ENCODE measurements at regions not wholly inside any gene's neighbourhood (a gene's known extent, or its start where the extent isn't known, plus 50 kb on each side); places are given as distances from the start of the nearest gene placed in this dataset.
"Not testable (repeated sequence)": the region's sequence is repeated elsewhere in the genome, so short reads cannot be mapped to it uniquely, and the experiment has no call there.

DNA sequence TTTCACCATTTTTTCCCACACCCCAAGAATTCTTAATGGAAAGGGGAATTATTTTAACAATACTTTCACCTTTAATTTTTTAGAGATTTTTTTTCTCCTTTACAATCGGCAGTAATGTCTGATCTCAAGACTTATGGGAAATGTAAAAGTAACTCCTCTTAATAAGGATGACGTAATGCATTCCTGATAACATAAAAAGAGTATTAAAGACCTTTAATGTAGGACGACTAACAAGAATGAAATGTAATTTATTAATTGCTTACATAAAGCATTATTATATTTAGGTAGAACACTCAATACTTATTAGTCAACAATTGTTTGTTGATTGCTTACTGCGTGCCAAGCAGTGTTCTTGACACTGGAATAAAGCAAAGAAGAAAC lies 416.8 kb upstream of the NAALADL2 start:
- POLR2A ChIA-PET = no interaction called here
- CTCF ChIA-PET = no interaction called here

- ChIA-PET POLR2A (no interaction called here), CTCF (no interaction called here)
Observed at GRCh38 chr3:174444391-174444790, 414.7 kb upstream of the NAALADL2 start.

GRCh38 chr3:174457758-174458157 lies 401.4 kb upstream of the NAALADL2 start:
- POLR2A ChIA-PET = no interaction called here
- CTCF ChIA-PET = no interaction called here

GRCh38 chr3:174460831-174461230 lies 398.3 kb upstream of the NAALADL2 start:
- ChIA-PET POLR2A (no interaction called here), CTCF (no interaction called here)

- POLR2A ChIA-PET = no interaction called here
- CTCF ChIA-PET = no interaction called here
Observed at GRCh38 chr3:174462916-174463315, 396.2 kb upstream of the NAALADL2 start.

- ChIA-PET CTCF (no interaction called here), POLR2A (no interaction called here)
Observed at GRCh38 chr3:174465177-174465576, 394.0 kb upstream of the NAALADL2 start.

DNA sequence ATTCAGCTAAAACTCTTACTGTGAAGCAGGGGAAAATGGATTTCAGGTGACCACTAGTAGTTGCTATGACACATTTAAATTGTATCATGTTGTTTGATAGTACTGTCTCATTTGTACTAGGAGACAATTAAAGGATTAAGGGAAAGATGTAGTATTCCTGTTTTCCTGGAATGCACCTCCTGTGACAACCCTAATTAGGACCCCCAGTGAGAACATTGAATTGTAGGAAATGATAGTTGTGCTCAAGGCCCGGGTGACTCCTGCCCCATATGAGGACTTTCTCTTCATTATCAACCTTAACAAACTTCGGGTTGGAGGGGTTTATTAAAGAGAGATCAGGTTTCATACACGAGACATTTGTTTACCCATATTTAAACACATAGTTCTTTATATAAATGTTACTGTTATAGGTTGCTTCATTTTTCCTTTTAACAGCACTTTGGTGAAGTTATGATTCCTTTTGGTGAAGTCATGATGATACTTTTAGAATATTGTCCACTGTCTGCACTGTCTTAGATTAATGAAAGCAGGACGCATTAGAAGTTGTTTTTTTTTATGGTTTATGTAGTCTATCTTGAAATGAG lies 392.6 kb upstream of the NAALADL2 start:
- ChIA-PET POLR2A (no interaction called here), CTCF (no interaction called here)

- CTCF ChIA-PET = no interaction called here
- POLR2A ChIA-PET = no interaction called here
Observed at GRCh38 chr3:174477491-174477890, 381.6 kb upstream of the NAALADL2 start.

GRCh38 chr3:174480767-174481166 lies 378.4 kb upstream of the NAALADL2 start:
- CTCF ChIA-PET = no interaction called here
- POLR2A ChIA-PET = no interaction called here

GRCh38 chr3:174482541-174482940 lies 376.6 kb upstream of the NAALADL2 start:
- ChIA-PET POLR2A (no interaction called here), CTCF (no interaction called here)

GRCh38 chr3:174483254-174483653 lies 375.9 kb upstream of the NAALADL2 start:
- CTCF ChIA-PET = no interaction called here

GRCh38 chr3:174483856-174484255 lies 375.3 kb upstream of the NAALADL2 start:
- CTCF ChIA-PET = not testable (repeated sequence)

More at GRCh38 chr3:174483254-174483653, 375.9 kb upstream of the NAALADL2 start:
- POLR2A ChIA-PET = no interaction called here

GRCh38 chr3:174488527-174488926 lies 370.6 kb upstream of the NAALADL2 start:
- ChIA-PET POLR2A (no interaction called here), CTCF (no interaction called here)

More at GRCh38 chr3:174483856-174484255, 375.3 kb upstream of the NAALADL2 start:
- POLR2A ChIA-PET = not testable (repeated sequence)

GRCh38 chr3:174495311-174495710 lies 363.8 kb upstream of the NAALADL2 start:
- ChIA-PET CTCF (no interaction called here), POLR2A (no interaction called here)

GRCh38 chr3:174495928-174496327 lies 363.2 kb upstream of the NAALADL2 start:
- ChIA-PET CTCF (no interaction called here), POLR2A (no interaction called here)

GRCh38 chr3:174498638-174499037 lies 360.5 kb upstream of the NAALADL2 start:
- CTCF ChIA-PET = no interaction called here
- POLR2A ChIA-PET = no interaction called here

DNA sequence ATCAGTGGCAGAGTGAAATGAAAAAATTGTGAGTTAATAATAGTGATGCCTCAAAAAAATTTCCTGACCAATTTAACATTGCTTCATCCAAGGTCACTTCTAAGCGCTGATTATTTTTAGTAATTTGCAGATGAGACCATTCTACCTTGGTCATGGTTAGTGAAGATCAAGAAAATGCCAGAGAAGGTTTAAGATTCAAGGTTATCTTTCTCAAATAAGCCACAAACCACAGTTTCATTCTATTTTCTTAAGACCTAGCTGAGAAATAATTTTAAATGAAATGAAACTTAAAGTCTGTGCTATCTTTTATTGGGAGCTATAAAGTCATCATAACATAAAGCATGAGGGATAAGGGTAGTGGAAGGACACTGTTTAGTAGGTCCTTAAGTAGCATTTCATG lies 353.9 kb upstream of the NAALADL2 start:
- ChIA-PET CTCF (no interaction called here), POLR2A (no interaction called here)

DNA sequence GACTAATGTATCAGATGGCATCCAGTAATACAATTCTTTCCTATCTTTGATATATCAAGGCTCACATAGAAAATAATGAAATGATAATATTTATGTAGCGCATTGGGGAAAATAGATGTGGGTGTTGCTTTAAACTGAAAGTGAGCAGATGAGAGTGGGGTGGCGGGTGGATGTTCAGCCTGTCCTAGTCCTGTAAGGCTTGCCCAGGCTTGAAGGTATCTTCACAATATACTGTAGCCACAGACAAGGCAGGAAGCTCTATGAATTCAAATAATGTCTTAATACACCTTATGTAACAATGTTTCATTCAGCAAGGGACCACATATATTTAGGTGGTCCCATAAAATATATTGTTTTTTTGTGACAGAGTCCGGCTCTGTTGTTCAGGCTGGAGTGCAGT lies 334.9 kb upstream of the NAALADL2 start:
- ChIA-PET CTCF (no interaction called here), POLR2A (no interaction called here)

DNA sequence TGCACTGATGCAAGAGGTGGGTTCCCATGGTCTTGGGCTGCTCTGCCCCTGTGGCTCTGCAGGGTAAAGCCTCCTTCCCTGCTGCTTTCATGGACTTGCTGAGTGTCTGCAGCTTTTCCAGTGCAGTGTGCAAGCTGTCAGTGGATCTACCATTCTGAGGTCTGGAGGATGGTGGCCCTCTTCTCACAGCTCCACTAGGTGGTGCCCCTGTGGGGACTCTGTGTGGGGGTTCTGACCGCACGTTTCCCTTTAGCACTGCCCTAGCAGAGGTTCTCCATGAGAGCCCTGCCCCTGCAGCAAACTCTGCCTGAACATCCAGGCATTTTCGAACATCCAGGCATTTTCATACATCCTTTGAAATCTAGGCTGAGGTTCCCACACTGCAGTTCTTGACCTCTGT lies 329.8 kb upstream of the NAALADL2 start:
- CTCF ChIA-PET = no interaction called here
- POLR2A ChIA-PET = no interaction called here

DNA sequence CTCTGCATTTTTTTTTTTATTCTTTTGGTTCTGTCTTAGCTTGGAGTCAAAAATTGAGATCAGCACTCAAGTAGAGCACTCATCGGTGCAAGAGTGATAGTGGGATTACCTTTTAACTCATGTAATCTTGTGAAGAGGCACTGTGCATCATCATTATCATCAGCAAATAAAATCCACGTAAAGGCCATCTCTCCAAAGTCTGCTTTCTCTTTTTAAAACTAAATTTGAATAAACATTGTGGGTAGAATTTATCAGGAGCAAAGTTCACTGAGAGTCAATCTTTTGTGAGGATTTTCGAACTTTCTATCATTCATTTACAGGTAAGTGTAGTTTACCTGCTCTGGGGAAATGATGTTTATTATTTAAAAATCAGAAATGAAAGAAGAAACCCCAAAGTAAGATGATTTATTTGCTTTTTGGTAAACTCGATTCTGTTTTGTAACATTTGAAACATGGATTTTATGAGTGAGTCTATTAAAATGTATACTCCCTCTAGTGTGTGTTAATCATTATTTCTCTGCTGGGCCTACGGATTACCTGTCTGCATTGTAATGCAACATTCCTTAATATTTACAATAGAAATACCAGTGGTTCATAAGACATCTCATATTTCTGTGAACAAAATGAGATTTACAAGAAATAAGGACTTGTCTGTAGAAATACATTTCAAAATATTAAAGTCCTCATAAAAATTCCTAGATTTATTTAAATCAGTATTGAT lies 327.7 kb upstream of the NAALADL2 start:
- POLR2A ChIA-PET = no interaction called here
- CTCF ChIA-PET = no interaction called here

GRCh38 chr3:174532216-174532615 lies 326.9 kb upstream of the NAALADL2 start:
- POLR2A ChIA-PET = no interaction called here
- CTCF ChIA-PET = no interaction called here

GRCh38 chr3:174532776-174533175 lies 326.4 kb upstream of the NAALADL2 start:
- ChIA-PET POLR2A (no interaction called here), CTCF (no interaction called here)

Measured in activated CD8-positive, alpha-beta memory T cell treated with anti-CD3 and anti-CD28 coated beads for 36 hours (primary cell).